ENCODE measurements at regions not wholly inside any gene's neighbourhood (a gene's known extent, or its start where the extent isn't known, plus 50 kb on each side); places are given as distances from the start of the nearest gene placed in this dataset.

DNA sequence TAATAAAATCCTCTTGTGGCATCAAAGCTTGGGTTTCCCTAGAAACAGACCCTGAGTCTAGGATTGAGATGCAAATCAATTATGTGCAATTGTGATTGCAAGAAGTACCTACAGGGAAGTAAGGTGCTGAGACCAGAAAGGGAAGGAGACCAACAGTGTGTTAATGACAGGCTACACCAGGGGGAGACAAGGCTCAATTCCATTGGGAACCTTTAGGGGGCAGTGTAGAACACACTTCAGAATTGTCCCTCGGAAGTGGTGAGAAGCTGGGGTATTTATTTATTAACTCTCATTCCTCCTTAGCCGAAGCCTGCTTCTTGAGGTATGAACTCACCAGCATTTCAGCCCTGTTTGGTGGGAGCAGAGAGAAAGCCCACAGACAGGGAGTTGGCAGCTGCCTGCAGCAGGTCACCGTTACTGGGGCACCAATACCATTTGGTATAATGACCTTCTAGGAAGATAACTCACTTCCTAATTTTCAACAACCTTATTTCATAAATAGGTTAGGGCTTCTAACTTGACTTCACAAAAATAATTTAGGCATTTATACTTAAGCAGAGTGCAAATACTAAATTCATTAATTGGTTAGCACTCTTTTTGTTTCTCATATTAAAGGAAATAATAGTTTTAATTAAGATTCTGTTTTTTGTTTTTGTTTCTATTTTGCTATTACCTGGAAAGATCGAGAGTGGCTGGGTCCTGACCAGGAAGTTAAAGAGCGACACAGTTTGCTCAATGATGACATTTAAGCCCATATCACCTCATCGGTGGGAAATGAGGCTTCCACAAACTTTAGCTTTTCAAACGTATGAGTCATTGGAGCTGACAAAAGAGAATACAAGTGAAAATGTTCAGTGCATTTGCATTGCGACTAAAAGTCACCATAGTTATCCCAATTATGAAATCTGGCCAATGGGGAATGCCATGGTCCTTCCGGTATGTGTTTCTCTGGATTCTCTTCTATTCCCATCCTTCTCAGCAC, 94.8 kb downstream of the BTBD3 start:
- DNase-seq (ENCODE audit: low read depth, low spot score) (peak; percentile 70), FAIRE-seq (peak; percentile 85)
- BruUV-seq (replicated peaks), result no TSS peak
- ChIA-PET CTCF (interaction anchor here (0.6 to 3.8 kb wide), 46 partner anchors 9 to 1092 kb away, joined by 3 to 92 read pairs (median 4); no protein-coding TSS in a partner anchor), POLR2A (no interaction called here)
- H3K4me3 ChIP-seq (replicated peaks in 1 of 3; ENCODE audit: insufficient read depth in 1 of 3, low read depth in 1 of 3, low read length in 3 of 3), result no peak overlapping the region
- peaks cover 2% of the 10 kb centered on the region for H3K4me1 ChIP-seq (ENCODE audit: control insufficient read depth, extremely low read depth, insufficient read depth, low read length)
- no peak overlapping the region for H3K9ac ChIP-seq (replicated peaks; ENCODE audit: extremely low read depth, insufficient read depth, low read length)
- H3K27ac ChIP-seq (ENCODE audit: insufficient read depth, low read depth, low read length), result no peak overlapping the region
- intact Hi-C loops (cut with micrococcal nuclease) (loop anchor here (1.0 to 5.0 kb wide), 4 partner anchors 40 to 915 kb away; no protein-coding TSS in a partner anchor), dilution Hi-C loops (cut with MboI; ENCODE audit: extremely low pct_ligation_motif_present, low sequenced_read_pairs) (no loop called here)
- no peak overlapping the region for H3K4me2 ChIP-seq (ENCODE audit: insufficient read depth, low read length)
- no peaks in the 10 kb centered on the region for H3K79me2 ChIP-seq (ENCODE audit: control insufficient read depth, insufficient read depth, low read length)
- no peaks in the 10 kb centered on the region for H3K27me3 ChIP-seq (ENCODE audit: control insufficient read depth in 2 of 2, insufficient read depth in 2 of 2, low read length in 2 of 2)
- TF ChIP-seq, protein P1, sequence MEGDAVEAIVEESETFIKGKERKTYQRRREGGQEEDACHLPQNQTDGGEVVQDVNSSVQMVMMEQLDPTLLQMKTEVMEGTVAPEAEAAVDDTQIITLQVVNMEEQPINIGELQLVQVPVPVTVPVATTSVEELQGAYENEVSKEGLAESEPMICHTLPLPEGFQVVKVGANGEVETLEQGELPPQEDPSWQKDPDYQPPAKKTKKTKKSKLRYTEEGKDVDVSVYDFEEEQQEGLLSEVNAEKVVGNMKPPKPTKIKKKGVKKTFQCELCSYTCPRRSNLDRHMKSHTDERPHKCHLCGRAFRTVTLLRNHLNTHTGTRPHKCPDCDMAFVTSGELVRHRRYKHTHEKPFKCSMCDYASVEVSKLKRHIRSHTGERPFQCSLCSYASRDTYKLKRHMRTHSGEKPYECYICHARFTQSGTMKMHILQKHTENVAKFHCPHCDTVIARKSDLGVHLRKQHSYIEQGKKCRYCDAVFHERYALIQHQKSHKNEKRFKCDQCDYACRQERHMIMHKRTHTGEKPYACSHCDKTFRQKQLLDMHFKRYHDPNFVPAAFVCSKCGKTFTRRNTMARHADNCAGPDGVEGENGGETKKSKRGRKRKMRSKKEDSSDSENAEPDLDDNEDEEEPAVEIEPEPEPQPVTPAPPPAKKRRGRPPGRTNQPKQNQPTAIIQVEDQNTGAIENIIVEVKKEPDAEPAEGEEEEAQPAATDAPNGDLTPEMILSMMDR (IDR thresholded peaks at IDR 0.05; ENCODE audit: extremely low read depth in 1 of 2, insufficient read depth in 1 of 2, low read depth in 1 of 2, low read length in 2 of 2), result peak; percentile 94 to 100
- no peak for TF ChIP-seq JUN (IDR thresholded peaks at IDR 0.05; ENCODE audit: borderline replicate concordance, insufficient read depth, insufficient read length, low read depth)
- H3K36me3 ChIP-seq (ENCODE audit: control insufficient read depth in 2 of 2, extremely low read depth in 1 of 2, insufficient read depth in 2 of 2, low read length in 2 of 2), result no peaks in the 10 kb centered on the region
- H2AFZ ChIP-seq (ENCODE audit: low read depth, low read length), result no peak overlapping the region
- no peaks in the 10 kb centered on the region for H3K9me1 ChIP-seq (replicated peaks; ENCODE audit: control insufficient read depth, extremely low read depth, insufficient read depth, low read length)
- H4K20me1 ChIP-seq (replicated peaks; ENCODE audit: control insufficient read depth, extremely low read depth, insufficient read depth, low read length), result no peaks in the 10 kb centered on the region
- H3K9me3 ChIP-seq (replicated peaks; ENCODE audit: control insufficient read depth, insufficient read depth, low read length), result no peaks in the 10 kb centered on the region

GRCh38 chr20:12014276-12014675, 96.6 kb downstream of the BTBD3 start:
- dilution Hi-C loops (cut with MboI; ENCODE audit: extremely low pct_ligation_motif_present, low sequenced_read_pairs), result no loop called here

More at GRCh38 chr20:12014276-12014675, 96.6 kb downstream of the BTBD3 start:
- TF ChIP-seq JUN (IDR thresholded peaks at IDR 0.05; ENCODE audit: borderline replicate concordance, insufficient read depth, insufficient read length, low read depth) (no peak), POLR2AphosphoS5 (IDR thresholded peaks at IDR 0.05; ENCODE audit: insufficient read depth, low read depth, low read length) (no peak), POLR2A (IDR thresholded peaks at IDR 0.05; ENCODE audit: low read depth, low read length) (no peak), EZH2 (IDR thresholded peaks at IDR 0.05; ENCODE audit: borderline replicate concordance, low read depth, low read length, severe bottlenecking) (no peak), FOS (IDR thresholded peaks at IDR 0.05; ENCODE audit: borderline replicate concordance, insufficient read depth, low read length) (no peak), GATA2 (IDR thresholded peaks at IDR 0.05; ENCODE audit: insufficient read depth, insufficient read length, low read depth, low read length) (no peak)
- TF ChIP-seq, protein P2, sequence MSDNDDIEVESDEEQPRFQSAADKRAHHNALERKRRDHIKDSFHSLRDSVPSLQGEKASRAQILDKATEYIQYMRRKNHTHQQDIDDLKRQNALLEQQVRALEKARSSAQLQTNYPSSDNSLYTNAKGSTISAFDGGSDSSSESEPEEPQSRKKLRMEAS (IDR thresholded peaks at IDR 0.05; ENCODE audit: insufficient read depth, insufficient read length), result no peak
- no peaks in the 10 kb centered on the region for H3K79me2 ChIP-seq (ENCODE audit: control insufficient read depth, insufficient read depth, low read length)
- no peak for FAIRE-seq
- no peak overlapping the region for H2AFZ ChIP-seq (ENCODE audit: low read depth, low read length)
- DNase-seq (ENCODE audit: low read depth, low spot score), result no peak
- no peak overlapping the region for H3K4me2 ChIP-seq (ENCODE audit: insufficient read depth, low read length)
- no peaks in the 10 kb centered on the region for H3K36me3 ChIP-seq (ENCODE audit: control insufficient read depth in 2 of 2, extremely low read depth in 1 of 2, insufficient read depth in 2 of 2, low read length in 2 of 2)
- no peaks in the 10 kb centered on the region for H3K9me1 ChIP-seq (replicated peaks; ENCODE audit: control insufficient read depth, extremely low read depth, insufficient read depth, low read length)
- POLR2A ChIA-PET, result no interaction called here
- no peak overlapping the region for H3K9ac ChIP-seq (replicated peaks; ENCODE audit: extremely low read depth, insufficient read depth, low read length)
- BruUV-seq (replicated peaks), result no TSS peak
- no peaks in the 10 kb centered on the region for H3K9me3 ChIP-seq (replicated peaks; ENCODE audit: control insufficient read depth, insufficient read depth, low read length)
- no peaks in the 10 kb centered on the region for H3K27me3 ChIP-seq (ENCODE audit: control insufficient read depth in 2 of 2, insufficient read depth in 2 of 2, low read length in 2 of 2)
- H3K4me3 ChIP-seq (replicated peaks in 1 of 3; ENCODE audit: insufficient read depth in 1 of 3, low read depth in 1 of 3, low read length in 3 of 3), result no peak overlapping the region
- H4K20me1 ChIP-seq (replicated peaks; ENCODE audit: control insufficient read depth, extremely low read depth, insufficient read depth, low read length), result no peaks in the 10 kb centered on the region
- CTCF ChIA-PET, result interaction anchor here (2.2 to 3.8 kb wide), 3 partner anchors 13 to 192 kb away, joined by 9 to 92 read pairs (median 19); no protein-coding TSS in a partner anchor
- intact Hi-C loops (cut with micrococcal nuclease), result loop anchor here (5.0 kb wide), 1 partner anchor 913 kb away; no protein-coding TSS in a partner anchor
- H3K4me1 ChIP-seq (ENCODE audit: control insufficient read depth, extremely low read depth, insufficient read depth, low read length), result peaks cover 2% of the 10 kb centered on the region
- H3K27ac ChIP-seq (ENCODE audit: insufficient read depth, low read depth, low read length), result no peak overlapping the region
